MM.1S (cell line): ENCODE measurements at regions not wholly inside any gene's neighbourhood (a gene's known extent, or its start where the extent isn't known, plus 50 kb on each side); places are given as distances from the start of the nearest gene placed in this dataset.
A peak's percentile ranks its signal among the peaks of the same experiment; 100 is the strongest.

Source experiments
- DNase-seq: peaks from one replicate; pipeline ENCODE4 v3.0.0-alpha.2; 2015
- H2AFZ ChIP-seq: fragments of 300-600 bp; sonication (generic); 2 replicates; pipeline ENCODE4 v1.6.0; 2016; ENCODE audit warnings: antibody characterized with exemption, low read length
- H3F3A ChIP-seq: fragments of 300-600 bp; sonication (generic); 2 replicates; pipeline ENCODE4 v1.6.1; 2016; ENCODE audit warnings: mild to moderate bottlenecking, antibody characterized with exemption, low read length, moderate library complexity, mixed read lengths; ENCODE audit not compliant: insufficient read depth
- H3K27ac ChIP-seq: fragments of 300-600 bp; sonication (generic); 2 replicates; pipeline ENCODE4 v1.5.1; 2016; ENCODE audit warnings: mild to moderate bottlenecking, low read length
- H3K27me3 ChIP-seq: fragments of 300-600 bp; sonication (generic); replicated peaks from 2 replicates; pipeline ENCODE4 v1.6.0; 2016; ENCODE audit warnings: low read length; ENCODE audit not compliant: insufficient read depth
- H3K36me3 ChIP-seq: fragments of 300-600 bp; sonication (generic); replicated peaks from 2 replicates; pipeline ENCODE4 v1.6.1; 2016; ENCODE audit warnings: mild to moderate bottlenecking, low read length, mixed read lengths; ENCODE audit not compliant: insufficient read depth
- H3K4me1 ChIP-seq: fragments of 300-600 bp; sonication (generic); 2 replicates; pipeline ENCODE4 v1.6.1; 2016; ENCODE audit warnings: low read length, mixed read lengths
- H3K4me2 ChIP-seq: fragments of 300-600 bp; sonication (generic); 2 replicates; pipeline ENCODE4 v1.6.0; 2016; ENCODE audit warnings: low read depth, low read length
- H3K4me3 ChIP-seq: fragments of 300-600 bp; sonication (generic); 2 replicates; pipeline ENCODE4 v1.5.1; 2016; ENCODE audit warnings: low read length, mixed read lengths
- H3K79me2 ChIP-seq: fragments of 300-600 bp; sonication (generic); 2 replicates; pipeline ENCODE4 v1.6.1; 2016; ENCODE audit warnings: mixed run types, low read length, mixed read lengths
- H3K9ac ChIP-seq: fragments of 300-600 bp; sonication (generic); 2 replicates; pipeline ENCODE4 v1.6.1; 2016; ENCODE audit warnings: low read length, mixed read lengths
- H3K9me2 ChIP-seq: fragments of 300-600 bp; sonication (generic); replicated peaks from 2 replicates; pipeline ENCODE4 v1.6.1; 2016; ENCODE audit warnings: mild to moderate bottlenecking, low read length, mixed read lengths; ENCODE audit not compliant: insufficient read depth
- H3K9me3 ChIP-seq: fragments of 300-600 bp; sonication (generic); replicated peaks from 2 replicates; pipeline ENCODE4 v1.6.1; 2016; ENCODE audit warnings: mild to moderate bottlenecking, low read length, mixed read lengths; ENCODE audit not compliant: insufficient read depth
- H4K20me1 ChIP-seq: fragments of 300-600 bp; sonication (generic); 2 replicates; pipeline ENCODE4 v1.6.1; 2016; ENCODE audit warnings: mild to moderate bottlenecking, low read length, moderate library complexity, mixed read lengths; ENCODE audit not compliant: insufficient read depth
- EZH2 ChIP-seq: fragments of 300-600 bp; sonication (generic); optimal IDR thresholded peaks from 2 replicates; pipeline ENCODE3; 2017; ENCODE audit warnings: low read depth, mild to moderate bottlenecking, antibody characterized with exemption, low read length, mixed read lengths
- EZH2phosphoT487 ChIP-seq: fragments of 300-600 bp; sonication (generic); IDR thresholded peaks from 2 replicates; pipeline ENCODE4 v1.6.1; 2018; ENCODE audit warnings: antibody characterized with exemption, low read length
- TF ChIP-seq, protein P1 (sequence below): fragments of 300-600 bp; sonication (generic); IDR thresholded peaks from 2 replicates; pipeline ENCODE4 v1.5.1; 2016; ENCODE audit warnings: antibody characterized with exemption, low read length, mixed read lengths

DNA sequence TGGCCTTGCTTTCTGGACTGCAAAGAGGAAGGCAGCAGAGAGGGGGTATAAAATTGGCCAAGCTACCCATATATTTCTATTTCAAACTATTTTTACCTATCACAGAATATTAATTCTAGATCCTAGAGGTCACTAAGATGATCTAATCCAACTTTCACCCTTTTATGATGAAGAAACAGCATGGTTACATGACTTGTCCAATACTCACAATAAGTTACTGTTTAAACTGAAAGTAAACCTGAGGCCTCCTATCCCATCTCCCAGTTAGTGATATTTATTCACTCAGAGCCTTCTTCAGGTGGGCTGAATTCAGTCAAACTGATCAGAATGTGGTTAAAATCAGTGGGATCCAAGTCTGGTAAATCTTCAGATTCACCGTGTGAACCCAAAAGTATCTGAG lies 1345.1 kb downstream of the XPNPEP1 start:
- H3K4me1 ChIP-seq: no peaks in the 10 kb centered on the region

DNA sequence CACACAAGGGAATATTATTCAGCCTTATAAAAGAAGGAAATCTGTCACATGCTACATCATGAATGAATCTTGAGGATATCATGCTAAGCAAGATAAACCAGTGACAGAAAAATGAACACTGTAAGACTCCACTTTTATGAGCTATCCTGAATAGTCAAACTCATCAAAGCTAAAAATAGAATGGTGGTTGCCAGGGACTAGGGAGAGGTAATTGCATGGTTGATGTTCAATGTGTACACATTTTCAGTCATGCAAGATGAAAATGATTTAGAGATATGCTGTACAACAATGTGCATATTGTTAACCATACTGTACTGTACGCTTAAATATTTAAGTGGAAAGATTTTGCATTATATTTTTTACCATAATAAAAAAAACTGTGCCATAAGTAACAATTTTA lies 1349.1 kb downstream of the XPNPEP1 start:
- Histone ChIP-seq H3K27me3 (no peaks in the 10 kb centered on the region), H3K9ac (no peak overlapping the region), H3K9me3 (no peaks in the 10 kb centered on the region), H3K4me2 (no peak overlapping the region), H3F3A (no peaks in the 10 kb centered on the region), H3K36me3 (no peaks in the 10 kb centered on the region), H3K27ac (no peak overlapping the region), H3K4me1 (no peaks in the 10 kb centered on the region), H4K20me1 (no peaks in the 10 kb centered on the region), H3K79me2 (no peaks in the 10 kb centered on the region), H3K9me2 (no peaks in the 10 kb centered on the region), H3K4me3 (no peak overlapping the region), H2AFZ (no peak overlapping the region)
- DNase-seq: no peak
- TF ChIP-seq EZH2 (no peak), EZH2phosphoT487 (no peak)
- TF ChIP-seq, protein P1, sequence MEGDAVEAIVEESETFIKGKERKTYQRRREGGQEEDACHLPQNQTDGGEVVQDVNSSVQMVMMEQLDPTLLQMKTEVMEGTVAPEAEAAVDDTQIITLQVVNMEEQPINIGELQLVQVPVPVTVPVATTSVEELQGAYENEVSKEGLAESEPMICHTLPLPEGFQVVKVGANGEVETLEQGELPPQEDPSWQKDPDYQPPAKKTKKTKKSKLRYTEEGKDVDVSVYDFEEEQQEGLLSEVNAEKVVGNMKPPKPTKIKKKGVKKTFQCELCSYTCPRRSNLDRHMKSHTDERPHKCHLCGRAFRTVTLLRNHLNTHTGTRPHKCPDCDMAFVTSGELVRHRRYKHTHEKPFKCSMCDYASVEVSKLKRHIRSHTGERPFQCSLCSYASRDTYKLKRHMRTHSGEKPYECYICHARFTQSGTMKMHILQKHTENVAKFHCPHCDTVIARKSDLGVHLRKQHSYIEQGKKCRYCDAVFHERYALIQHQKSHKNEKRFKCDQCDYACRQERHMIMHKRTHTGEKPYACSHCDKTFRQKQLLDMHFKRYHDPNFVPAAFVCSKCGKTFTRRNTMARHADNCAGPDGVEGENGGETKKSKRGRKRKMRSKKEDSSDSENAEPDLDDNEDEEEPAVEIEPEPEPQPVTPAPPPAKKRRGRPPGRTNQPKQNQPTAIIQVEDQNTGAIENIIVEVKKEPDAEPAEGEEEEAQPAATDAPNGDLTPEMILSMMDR: no peak

More for the DNA sequence above, 1345.1 kb downstream of the XPNPEP1 start:
- H3F3A ChIP-seq: no peaks in the 10 kb centered on the region
- H3K4me3 ChIP-seq: no peak overlapping the region
- no peaks in the 10 kb centered on the region for H3K27me3 ChIP-seq
- H3K4me2 ChIP-seq: peak overlapping the region; percentile 25
- H3K9me3 ChIP-seq: no peaks in the 10 kb centered on the region
- no peaks in the 10 kb centered on the region for H3K9me2 ChIP-seq
- no peaks in the 10 kb centered on the region for H4K20me1 ChIP-seq
- no peak for TF ChIP-seq EZH2
- TF ChIP-seq, protein P1: no peak
- TF ChIP-seq EZH2phosphoT487: no peak
- H3K9ac ChIP-seq: no peak overlapping the region
- peak overlapping the region; percentile 1; the same call in 1 of the 2 replicates for H3K27ac ChIP-seq
- H2AFZ ChIP-seq: peak overlapping the region; percentile 60
- H3K36me3 ChIP-seq: no peaks in the 10 kb centered on the region
- no peaks in the 10 kb centered on the region for H3K79me2 ChIP-seq
- DNase-seq: no peak

DNA sequence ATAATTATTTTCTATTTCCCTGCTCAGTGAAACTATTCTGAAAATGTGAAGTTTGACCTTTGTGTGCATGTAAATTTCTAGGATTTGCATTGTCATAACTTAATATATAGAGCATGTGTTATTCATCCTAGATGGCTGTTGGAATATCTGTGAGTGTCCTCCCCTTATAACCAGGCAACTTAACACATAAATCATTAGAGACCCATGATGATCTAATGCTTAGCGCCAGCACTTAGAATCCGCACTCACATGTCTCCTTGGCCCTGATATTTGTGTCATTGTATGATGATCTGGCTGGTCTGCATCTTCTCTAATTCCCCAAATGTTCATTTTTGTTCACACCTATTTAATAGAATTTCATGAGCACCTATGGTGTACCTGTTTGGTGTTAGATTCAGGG lies 1354.5 kb downstream of the XPNPEP1 start:
- Histone ChIP-seq H3K9ac (no peak overlapping the region), H3K4me3 (no peak overlapping the region), H3K9me2 (no peaks in the 10 kb centered on the region), H3K4me2 (no peak overlapping the region), H2AFZ (no peak overlapping the region), H3K79me2 (no peaks in the 10 kb centered on the region), H3K36me3 (no peaks in the 10 kb centered on the region), H3K9me3 (no peaks in the 10 kb centered on the region), H3K4me1 (peaks cover 9% of the 10 kb centered on the region; the same call in 1 of the 2 replicates), H3F3A (no peaks in the 10 kb centered on the region), H3K27ac (no peak overlapping the region), H4K20me1 (no peaks in the 10 kb centered on the region), H3K27me3 (no peaks in the 10 kb centered on the region)
- TF ChIP-seq, protein P1: no peak
- TF ChIP-seq EZH2phosphoT487: no peak
- DNase-seq: no peak
